ENCODE measurements at regions not wholly inside any gene's neighbourhood (a gene's known extent, or its start where the extent isn't known, plus 50 kb on each side); places are given as distances from the start of the nearest gene placed in this dataset.
"Not testable (repeated sequence)": the region's sequence is repeated elsewhere in the genome, so short reads cannot be mapped to it uniquely, and the experiment has no call there.

DNA sequence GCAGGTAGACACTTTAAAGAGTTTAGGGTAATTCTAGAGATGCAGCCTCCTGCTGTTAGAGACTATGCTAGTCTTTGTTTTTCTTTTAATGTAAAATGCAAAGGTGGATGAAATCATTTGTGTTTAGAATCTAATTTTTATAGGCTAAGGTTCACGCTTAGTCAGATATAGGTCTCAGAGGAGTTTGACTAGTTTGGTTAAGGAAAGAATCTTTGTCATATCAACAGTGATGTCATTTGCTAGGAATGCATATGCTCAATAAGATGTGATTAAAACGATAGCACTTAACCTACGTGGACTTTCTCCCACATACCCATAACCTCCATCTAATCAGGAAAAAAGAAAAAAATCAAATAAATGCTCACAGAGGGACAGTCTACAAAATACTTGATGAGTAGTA is 859.3 kb upstream of the ATXN7L3B start:
- Mint-ChIP-seq H3K36me3 (ENCODE audit: low read depth) (no peaks in the 10 kb centered on the region), H3K27me3 (no peaks in the 10 kb centered on the region), H3K9me3 (peaks cover 12% of the 10 kb centered on the region), H3K4me3 (no peak overlapping the region), H3K27ac (no peak overlapping the region), H3K4me1 (ENCODE audit: low read depth) (no peaks in the 10 kb centered on the region)
- ChIA-PET CTCF (no interaction called here), POLR2A (no interaction called here)
- H3K9me3 ChIP-seq (ENCODE audit: control insufficient read depth in 1 of 2, insufficient read depth in 1 of 2, low read length in 2 of 2) = no peaks in the 10 kb centered on the region
- no peaks in the 10 kb centered on the region for H3K36me3 ChIP-seq (ENCODE audit: insufficient read depth, low read length)
- DNase-seq (no peak), ATAC-seq (ENCODE audit: poor library complexity) (no peak)
- no peak overlapping the region for H3K27ac ChIP-seq (ENCODE audit: low read depth in 1 of 2, low read length in 2 of 2)
- no peak overlapping the region for H3K4me3 ChIP-seq (ENCODE audit: low read length)
- H3K4me1 ChIP-seq (ENCODE audit: insufficient read depth, low read length) = no peaks in the 10 kb centered on the region
- H3K27me3 ChIP-seq (ENCODE audit: control insufficient read depth in 1 of 2, insufficient read depth in 2 of 2, low read length in 2 of 2) = no peaks in the 10 kb centered on the region
- intact Hi-C loops (cut with DNase I, micrococcal nuclease) = no loop called here
- TF ChIP-seq, protein P1, sequence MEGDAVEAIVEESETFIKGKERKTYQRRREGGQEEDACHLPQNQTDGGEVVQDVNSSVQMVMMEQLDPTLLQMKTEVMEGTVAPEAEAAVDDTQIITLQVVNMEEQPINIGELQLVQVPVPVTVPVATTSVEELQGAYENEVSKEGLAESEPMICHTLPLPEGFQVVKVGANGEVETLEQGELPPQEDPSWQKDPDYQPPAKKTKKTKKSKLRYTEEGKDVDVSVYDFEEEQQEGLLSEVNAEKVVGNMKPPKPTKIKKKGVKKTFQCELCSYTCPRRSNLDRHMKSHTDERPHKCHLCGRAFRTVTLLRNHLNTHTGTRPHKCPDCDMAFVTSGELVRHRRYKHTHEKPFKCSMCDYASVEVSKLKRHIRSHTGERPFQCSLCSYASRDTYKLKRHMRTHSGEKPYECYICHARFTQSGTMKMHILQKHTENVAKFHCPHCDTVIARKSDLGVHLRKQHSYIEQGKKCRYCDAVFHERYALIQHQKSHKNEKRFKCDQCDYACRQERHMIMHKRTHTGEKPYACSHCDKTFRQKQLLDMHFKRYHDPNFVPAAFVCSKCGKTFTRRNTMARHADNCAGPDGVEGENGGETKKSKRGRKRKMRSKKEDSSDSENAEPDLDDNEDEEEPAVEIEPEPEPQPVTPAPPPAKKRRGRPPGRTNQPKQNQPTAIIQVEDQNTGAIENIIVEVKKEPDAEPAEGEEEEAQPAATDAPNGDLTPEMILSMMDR (IDR thresholded peaks at IDR 0.05) = no peak

DNA sequence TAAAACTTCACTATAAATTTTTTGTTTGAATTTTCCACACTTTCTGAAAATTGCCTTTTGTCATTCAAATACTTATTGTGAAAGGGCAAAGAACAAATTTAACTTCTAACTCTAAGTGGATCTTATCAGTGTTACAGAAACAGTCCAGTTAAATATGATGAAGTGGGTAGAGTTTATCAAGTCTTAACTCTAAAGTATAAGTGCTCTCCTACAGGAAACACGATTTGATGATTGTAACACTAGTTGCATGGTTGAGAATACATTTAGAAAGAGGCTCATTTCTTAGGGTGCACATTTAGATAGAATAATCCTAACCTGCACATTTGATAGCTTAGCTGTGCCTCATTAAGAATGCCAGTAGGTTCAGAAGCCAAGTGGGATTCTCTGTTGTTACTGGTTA is 838.3 kb upstream of the ATXN7L3B start:
- no peaks in the 10 kb centered on the region for H3K27me3 Mint-ChIP-seq
- H3K4me3 ChIP-seq (ENCODE audit: low read length) = no peak overlapping the region
- no peak overlapping the region for H3K27ac Mint-ChIP-seq

DNA sequence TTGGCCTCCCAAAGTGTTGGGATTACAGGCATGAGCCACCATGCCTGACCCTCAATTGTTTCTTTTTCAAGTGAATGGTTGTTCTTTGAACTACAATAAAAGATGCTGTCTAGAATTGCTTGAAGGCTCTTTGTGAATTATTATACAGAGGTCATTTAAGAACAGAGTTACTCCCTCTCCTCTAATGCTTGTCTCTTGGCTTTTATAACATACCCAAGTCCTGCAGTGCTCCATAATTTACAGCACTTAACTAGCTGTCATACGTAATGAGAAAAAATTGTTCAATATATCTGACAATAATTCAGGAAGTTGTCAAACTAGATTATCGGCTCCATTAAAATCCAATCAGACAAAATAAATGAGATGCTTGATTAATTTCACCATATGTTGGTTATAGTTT is 823.0 kb upstream of the ATXN7L3B start:
- H3K36me3 ChIP-seq (ENCODE audit: insufficient read depth, low read length) = no peaks in the 10 kb centered on the region
- TF ChIP-seq, protein P1 (IDR thresholded peaks at IDR 0.05) = no peak
- ATAC-seq (ENCODE audit: poor library complexity) (no peak), DNase-seq (no peak)
- intact Hi-C loops (cut with DNase I, micrococcal nuclease) = no loop called here
- no peaks in the 10 kb centered on the region for H3K36me3 Mint-ChIP-seq (ENCODE audit: low read depth)
- POLR2A ChIA-PET = no interaction called here
- H3K4me3 Mint-ChIP-seq = no peak overlapping the region
- H3K27me3 Mint-ChIP-seq = no peaks in the 10 kb centered on the region
- H3K4me1 Mint-ChIP-seq (ENCODE audit: low read depth) = no peaks in the 10 kb centered on the region
- H3K27ac ChIP-seq (ENCODE audit: low read depth in 1 of 2, low read length in 2 of 2) = no peak overlapping the region
- CTCF ChIA-PET = no interaction called here
- H3K4me1 ChIP-seq (ENCODE audit: insufficient read depth, low read length) = no peaks in the 10 kb centered on the region
- H3K9me3 Mint-ChIP-seq = no peaks in the 10 kb centered on the region
- H3K27ac Mint-ChIP-seq = no peak overlapping the region
- H3K27me3 ChIP-seq (ENCODE audit: control insufficient read depth in 1 of 2, insufficient read depth in 2 of 2, low read length in 2 of 2) = no peaks in the 10 kb centered on the region
- H3K9me3 ChIP-seq (ENCODE audit: control insufficient read depth in 1 of 2, insufficient read depth in 1 of 2, low read length in 2 of 2) = no peaks in the 10 kb centered on the region
- H3K4me3 ChIP-seq (ENCODE audit: low read length) = no peak overlapping the region

More for the DNA sequence above, 838.3 kb upstream of the ATXN7L3B start:
- H3K4me3 Mint-ChIP-seq = no peak overlapping the region
- H3K9me3 Mint-ChIP-seq = peaks cover 3% of the 10 kb centered on the region
- TF ChIP-seq, protein P1 (IDR thresholded peaks at IDR 0.05) = no peak
- Histone ChIP-seq H3K27me3 (ENCODE audit: control insufficient read depth in 1 of 2, insufficient read depth in 2 of 2, low read length in 2 of 2) (no peaks in the 10 kb centered on the region), H3K36me3 (ENCODE audit: insufficient read depth, low read length) (no peaks in the 10 kb centered on the region), H3K4me1 (ENCODE audit: insufficient read depth, low read length) (no peaks in the 10 kb centered on the region), H3K27ac (ENCODE audit: low read depth in 1 of 2, low read length in 2 of 2) (no peak overlapping the region), H3K9me3 (ENCODE audit: control insufficient read depth in 1 of 2, insufficient read depth in 1 of 2, low read length in 2 of 2) (peaks cover 0 to 8% of the 10 kb centered on the region in 2 experiments)
- no peaks in the 10 kb centered on the region for H3K36me3 Mint-ChIP-seq (ENCODE audit: low read depth)
- DNase-seq (no peak), ATAC-seq (ENCODE audit: poor library complexity) (no peak)
- intact Hi-C loops (cut with DNase I, micrococcal nuclease) = no loop called here
- ChIA-PET CTCF (no interaction called here), POLR2A (no interaction called here)
- H3K4me1 Mint-ChIP-seq (ENCODE audit: low read depth) = no peaks in the 10 kb centered on the region

DNA sequence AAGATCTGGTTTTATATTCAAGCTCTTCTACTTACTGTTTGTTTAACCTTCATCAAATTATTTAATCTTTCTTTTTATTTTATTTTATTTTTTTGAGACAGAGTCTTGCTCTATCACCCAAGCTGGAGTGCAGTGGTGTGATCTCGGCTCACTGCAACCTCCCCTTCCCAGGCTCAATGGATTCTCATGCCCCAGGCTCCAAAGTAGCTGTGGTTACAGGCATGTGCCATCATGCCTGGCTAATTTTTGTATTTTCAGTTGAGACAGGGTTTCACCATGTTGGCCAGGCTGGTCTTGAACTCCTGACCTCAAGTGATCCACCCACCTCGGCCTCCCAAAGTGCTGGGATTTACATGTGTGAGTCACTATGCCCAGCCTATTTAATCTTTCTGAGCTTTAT is 821.5 kb upstream of the ATXN7L3B start:
- H3K36me3 Mint-ChIP-seq (ENCODE audit: low read depth); H3K9me3 Mint-ChIP-seq; H3K4me1 Mint-ChIP-seq (ENCODE audit: low read depth); H3K27ac ChIP-seq (ENCODE audit: low read depth in 1 of 2, low read length in 2 of 2); ATAC-seq (ENCODE audit: poor library complexity); POLR2A ChIA-PET; H3K4me3 Mint-ChIP-seq; H3K36me3 ChIP-seq (ENCODE audit: insufficient read depth, low read length); H3K4me3 ChIP-seq (ENCODE audit: low read length); H3K9me3 ChIP-seq (ENCODE audit: control insufficient read depth in 1 of 2, insufficient read depth in 1 of 2, low read length in 2 of 2); H3K27me3 ChIP-seq (ENCODE audit: control insufficient read depth in 1 of 2, insufficient read depth in 2 of 2, low read length in 2 of 2); H3K27ac Mint-ChIP-seq; H3K27me3 Mint-ChIP-seq; intact Hi-C loops (cut with DNase I, micrococcal nuclease); CTCF ChIA-PET; H3K4me1 ChIP-seq (ENCODE audit: insufficient read depth, low read length); DNase-seq: not testable (repeated sequence)
